HG02870 (cell line): ENCODE measurements at regions not wholly inside any gene's neighbourhood (a gene's known extent, or its start where the extent isn't known, plus 50 kb on each side); places are given as distances from the start of the nearest gene placed in this dataset.
"Not testable (repeated sequence)": the region's sequence is repeated elsewhere in the genome, so short reads cannot be mapped to it uniquely, and the experiment has no call there.

ENCODE experiments used
- ATAC-seq: cut with Tn5 transposase; IDR thresholded peaks from one replicate; pipeline ENCODE4 v1.9.1; 2021; ENCODE audit warnings: mild to moderate bottlenecking, moderate library complexity; ENCODE audit not compliant: unreplicated experiment

GRCh38 chr15:56812221-56812620, 78.9 kb upstream of the ZNF280D start:
- ATAC-seq: no peak

DNA sequence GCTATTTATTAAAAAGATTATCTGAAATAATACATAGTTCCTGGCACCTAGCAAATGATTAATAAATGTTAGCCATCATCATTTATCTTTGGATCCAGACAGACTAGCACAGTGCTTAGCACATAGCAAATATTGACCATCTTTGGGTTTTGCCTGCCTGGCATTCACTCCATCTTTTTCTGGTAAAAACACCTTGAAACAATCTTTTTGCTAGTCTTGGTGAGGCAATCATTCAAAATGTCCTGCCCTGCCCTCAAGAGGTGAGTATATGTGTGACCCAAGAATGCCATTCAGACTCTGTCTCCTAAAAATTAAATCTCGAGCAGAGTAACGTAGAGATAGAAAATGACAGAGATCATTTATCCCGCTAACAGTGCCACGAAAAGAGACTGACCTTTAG, 78.3 kb upstream of the ZNF280D start:
- ATAC-seq: no peak

GRCh38 chr15:56808160-56808559, 74.9 kb upstream of the ZNF280D start:
- no peak for ATAC-seq

GRCh38 chr15:56806148-56806536, 72.8 kb upstream of the ZNF280D start:
- no peak for ATAC-seq

DNA sequence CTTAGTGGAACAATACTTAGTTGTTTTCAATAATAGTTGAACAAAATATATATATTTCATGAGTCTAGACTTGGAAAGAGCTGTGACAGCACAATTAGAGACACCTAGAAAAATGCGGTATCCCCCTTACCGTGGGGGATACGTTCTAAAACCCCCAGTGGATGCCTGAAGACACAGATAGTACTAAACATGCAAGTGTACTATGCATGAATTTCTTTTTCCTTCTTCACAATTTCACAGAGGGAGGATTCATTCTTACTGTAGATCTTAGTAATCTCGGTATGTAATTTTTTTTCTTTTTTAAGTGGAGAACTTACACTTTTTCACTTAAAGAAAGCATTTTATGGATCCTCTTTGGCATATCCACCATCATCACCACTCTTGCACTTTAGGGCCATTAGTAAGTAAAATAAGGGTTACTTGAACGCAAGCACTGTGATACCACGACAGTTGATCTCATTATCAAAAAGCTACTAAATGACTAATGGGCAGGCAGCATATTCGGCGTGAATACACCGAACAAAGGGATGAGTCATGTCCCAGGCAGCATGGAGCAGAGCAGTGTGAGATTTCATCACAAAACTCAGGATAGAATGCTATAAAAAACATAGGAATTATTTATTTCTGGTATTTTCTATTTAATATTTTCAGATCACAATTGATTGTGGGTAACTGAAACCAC, 72.3 kb upstream of the ZNF280D start:
- peak; percentile 61 for ATAC-seq

GRCh38 chr15:56804938-56805337, 71.6 kb upstream of the ZNF280D start:
- no peak for ATAC-seq

- no peak for ATAC-seq
Measured at GRCh38 chr15:56804279-56804678, 71.0 kb upstream of the ZNF280D start.

DNA sequence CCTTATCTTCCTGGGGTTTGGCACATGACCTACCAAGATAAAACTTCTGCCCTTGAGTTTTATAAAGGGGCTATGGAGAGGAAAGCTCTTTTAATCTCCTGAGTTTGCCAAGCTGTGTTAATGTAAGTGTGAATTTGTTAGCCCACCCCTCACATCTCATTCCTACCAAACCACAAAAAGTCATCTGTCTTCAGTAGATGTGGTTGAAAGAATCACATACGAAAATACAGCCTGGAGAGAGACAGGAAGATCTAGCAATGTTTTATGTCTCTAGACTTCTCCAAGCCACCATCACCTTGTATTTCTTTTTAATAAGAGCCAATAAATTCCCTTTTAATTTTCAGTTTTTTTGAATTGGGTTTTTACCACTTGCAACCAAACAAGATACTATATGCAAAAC, 68.9 kb upstream of the ZNF280D start:
- ATAC-seq: no peak

- ATAC-seq: peak; percentile 90
Measured at GRCh38 chr15:56798639-56799038, 65.3 kb upstream of the ZNF280D start.

GRCh38 chr15:56797720-56798275, 64.5 kb upstream of the ZNF280D start:
- ATAC-seq: no peak

GRCh38 chr15:56795502-56795901, 62.2 kb upstream of the ZNF280D start:
- ATAC-seq: no peak

DNA sequence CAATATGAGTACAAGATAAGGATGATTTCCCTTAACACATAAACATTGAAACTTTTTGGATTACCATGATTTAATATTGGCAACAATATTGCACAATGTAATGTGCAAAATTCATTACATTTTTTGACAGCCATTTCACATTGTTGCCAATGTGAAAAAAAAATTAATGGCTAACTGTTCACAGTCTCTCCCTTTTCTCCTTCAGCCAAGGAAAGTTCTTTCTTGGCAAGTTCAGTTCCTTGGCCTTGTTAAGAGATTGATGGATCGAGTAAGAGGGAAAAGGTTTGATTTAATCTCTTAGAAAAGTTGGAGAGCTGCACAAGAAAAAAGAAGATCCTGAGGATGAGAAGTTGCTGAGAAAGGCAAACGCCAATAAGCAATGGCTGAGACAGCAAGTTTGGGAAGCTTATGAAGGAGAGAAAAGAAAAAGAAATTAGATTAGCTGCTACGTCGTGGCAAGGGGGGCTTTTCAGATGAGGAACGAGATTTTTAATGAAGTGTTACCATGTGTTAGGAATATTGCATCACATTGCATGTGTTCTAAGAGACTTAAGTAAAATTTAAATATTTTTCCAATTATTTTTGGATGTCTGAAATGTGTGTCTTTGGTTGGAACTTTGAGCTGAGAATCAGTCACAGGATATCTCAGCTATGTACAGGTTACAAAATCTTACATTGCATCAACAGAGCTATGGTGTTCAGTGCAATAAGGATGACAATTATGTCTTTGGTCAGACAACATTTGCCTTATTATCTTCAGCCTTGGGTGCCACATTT, 61.4 kb upstream of the ZNF280D start:
- no peak for ATAC-seq

DNA sequence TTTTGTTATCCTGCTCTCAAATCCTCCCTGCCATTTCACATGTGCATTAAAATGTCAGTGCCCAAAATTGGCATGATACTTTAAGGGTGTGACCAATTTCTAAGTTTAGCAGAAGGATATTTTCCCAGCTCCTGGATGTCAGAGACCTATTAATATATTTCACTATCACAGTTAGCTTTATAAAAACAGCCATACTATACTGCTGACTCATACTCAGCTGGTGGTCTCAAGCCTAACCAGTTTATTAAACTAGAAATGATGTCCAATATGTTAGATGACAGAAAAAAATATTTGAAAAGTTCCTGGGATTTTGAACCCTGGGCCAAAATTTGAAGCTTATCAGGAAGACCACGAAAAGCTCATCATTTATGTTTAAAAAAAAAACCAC, 60.9 kb upstream of the ZNF280D start:
- ATAC-seq: no peak

DNA sequence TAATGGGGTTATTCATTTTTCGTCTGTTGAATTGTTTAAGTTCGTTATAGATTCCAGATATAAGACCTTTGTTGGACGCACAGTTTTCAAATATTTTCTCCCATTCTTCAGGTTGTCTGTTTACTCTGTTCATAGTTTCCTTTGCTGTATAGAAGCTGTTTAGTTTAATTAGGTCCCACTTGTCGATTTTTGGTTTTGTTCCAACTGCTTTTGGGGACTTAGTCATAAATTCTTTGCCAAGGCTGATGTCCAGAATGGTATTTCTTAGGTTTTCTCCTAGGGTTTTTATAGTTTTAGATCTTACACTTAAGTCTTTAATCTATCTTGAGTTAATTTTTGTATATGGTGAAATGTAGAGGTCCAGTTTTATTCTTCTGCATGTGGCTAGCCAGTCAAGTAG, 58.9 kb upstream of the ZNF280D start:
- ATAC-seq: no peak

GRCh38 chr15:56791521-56791920, 58.2 kb upstream of the ZNF280D start:
- ATAC-seq: not testable (repeated sequence)

GRCh38 chr15:56788359-56788758, 55.0 kb upstream of the ZNF280D start:
- ATAC-seq: no peak

DNA sequence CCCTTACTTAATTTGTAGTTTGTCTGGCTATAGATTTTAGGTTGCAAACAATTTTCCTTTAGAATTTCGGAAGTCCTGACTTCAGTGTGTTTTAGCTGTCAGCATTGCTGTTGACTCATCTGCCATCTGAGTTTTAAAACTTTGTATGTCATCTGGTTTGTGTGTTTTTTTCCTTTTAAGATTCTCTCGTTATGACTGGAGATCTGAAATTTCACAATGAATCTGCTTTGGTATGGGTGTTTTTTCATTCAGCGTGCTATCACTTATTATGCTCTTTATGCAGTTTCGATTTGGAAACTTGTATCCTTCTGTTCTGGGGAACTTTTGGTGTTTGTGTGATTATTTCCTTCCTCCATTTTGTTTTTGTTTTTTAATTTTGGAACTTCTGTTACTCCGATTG, 53.7 kb upstream of the ZNF280D start:
- ATAC-seq: peak; percentile 87

DNA sequence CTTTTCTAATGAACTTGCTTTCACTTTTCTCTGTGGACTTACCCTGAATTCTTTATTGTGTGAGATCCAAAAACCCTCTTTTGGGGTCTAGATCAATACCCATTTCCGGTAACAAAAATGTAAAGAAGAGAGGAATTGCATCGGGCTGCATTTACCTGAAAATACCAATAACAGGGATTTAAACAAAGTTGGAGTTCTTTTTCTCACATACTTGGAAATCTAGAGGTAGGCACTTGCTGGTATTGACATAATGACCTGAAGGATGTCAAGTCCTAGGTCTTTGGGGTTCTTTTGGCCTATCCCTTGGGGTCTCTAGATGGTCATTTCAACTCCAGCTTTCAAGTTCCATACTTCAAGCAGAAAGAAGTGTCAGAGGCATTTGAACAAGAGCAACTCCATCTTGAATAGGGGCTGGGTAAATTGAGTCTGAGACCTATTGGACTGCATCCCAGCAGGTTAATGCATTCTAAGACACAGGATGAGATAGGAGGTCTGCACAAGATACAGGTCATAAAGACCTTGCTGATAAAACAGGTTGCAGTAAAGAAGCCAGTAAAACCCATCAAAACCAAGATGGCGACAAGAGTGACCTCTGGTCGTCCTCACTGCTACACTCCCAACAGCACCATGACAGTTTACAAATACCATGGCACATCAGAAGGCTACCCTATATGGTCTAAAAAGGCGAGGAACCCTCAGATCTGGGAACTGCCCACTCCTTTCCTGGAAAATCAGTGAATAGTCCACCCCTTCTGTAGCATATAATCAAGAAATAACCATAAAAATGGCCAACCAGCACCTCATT, 50.8 kb upstream of the ZNF280D start:
- no peak for ATAC-seq

DNA sequence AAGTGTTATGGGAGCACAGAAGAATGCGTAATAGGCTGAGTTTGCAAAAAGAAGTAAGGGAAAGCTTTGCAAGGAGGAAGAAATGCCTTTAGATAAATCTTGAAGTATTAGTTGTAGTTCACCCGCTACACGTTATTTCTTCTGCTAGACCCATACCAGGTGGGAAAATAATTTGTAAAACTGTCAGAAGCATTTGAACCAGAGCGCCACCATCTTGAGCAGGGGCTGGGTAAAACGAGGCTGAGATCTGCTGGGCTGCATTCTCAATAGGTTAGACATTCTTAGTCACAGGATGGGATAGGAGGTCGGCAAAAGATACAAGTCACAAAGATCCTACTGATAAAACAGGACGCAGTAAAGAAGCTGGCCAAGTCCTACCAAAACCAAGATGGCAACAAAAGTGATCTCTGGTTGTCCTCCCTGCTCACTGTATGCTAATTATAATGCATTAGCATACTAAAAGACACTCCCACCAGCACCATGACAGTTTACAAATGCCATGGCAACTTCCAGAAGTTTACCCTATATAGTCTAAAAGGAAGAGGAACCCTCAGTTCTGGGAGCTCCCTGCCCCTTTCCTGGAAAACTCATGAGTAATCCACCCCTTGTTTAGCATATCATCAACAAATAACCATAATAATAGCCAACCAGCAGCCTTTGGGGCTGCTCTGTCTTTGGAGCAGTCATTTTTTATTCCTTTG, 50.0 kb upstream of the ZNF280D start:
- ATAC-seq: no peak
